Peyer's patch (tissue), 4 donors: ENCODE measurements at regions not wholly inside any gene's neighbourhood (a gene's known extent, or its start where the extent isn't known, plus 50 kb on each side); places are given as distances from the start of the nearest gene placed in this dataset.

ENCODE experiments used
- DNase-seq, 3 donors: peaks; one replicate each; pipeline ENCODE4 v3.0.0-alpha.2; 2017 to 2019
- H3K27ac ChIP-seq, 4 donors: fragments of 200-600 bp; sonication (generic); one replicate each; pipeline ENCODE4 v1.5.1; 2016 to 2019
- H3K27me3 ChIP-seq, 2 donors: fragments of 200-600 bp; sonication (generic); one replicate each; pipeline ENCODE4 v1.5.1; 2019
- H3K36me3 ChIP-seq, 3 donors: fragments of 200-600 bp; sonication (generic); one replicate each; pipeline ENCODE4 v1.5.1; 2016 to 2019
- H3K4me1 ChIP-seq, 4 donors: fragments of 200-600 bp; sonication (generic); one replicate each; pipeline ENCODE4 v1.5.1; 2016 to 2019
- H3K4me3 ChIP-seq, 4 donors: fragments of 200-600 bp; sonication (generic); 1 replicate in 3 of 4; 2 replicates in 1 of 4; pipeline ENCODE4 v1.5.1; 2016 to 2019; ENCODE audit warnings: mild to moderate bottlenecking in 1 of 4
- H3K9me3 ChIP-seq, 4 donors: fragments of 200-600 bp; sonication (generic); one replicate each; pipeline ENCODE4 v1.5.1; 2016 to 2019; ENCODE audit warnings: mild to moderate bottlenecking in 1 of 4
- POLR2A ChIP-seq, 2 donors: fragments of 450-650 bp; IDR thresholded peaks; one replicate each; pipeline ENCODE4 v1.5.1; 2017; ENCODE audit warnings: antibody characterized with exemption in 2 of 2, mild to moderate bottlenecking in 2 of 2, moderate library complexity in 2 of 2
- TF ChIP-seq, protein P1 (sequence below), 6 experiments: fragments of 450-650 bp in 4 of 6; fragments of 200-600 bp in 2 of 6; sonication (generic) in 1 of 6; IDR thresholded peaks; one replicate each; pipeline ENCODE4 v1.5.1; 2017 to 2019; ENCODE audit warnings: antibody characterized with exemption in 6 of 6, mild to moderate bottlenecking in 3 of 6, moderate library complexity in 1 of 6

DNA sequence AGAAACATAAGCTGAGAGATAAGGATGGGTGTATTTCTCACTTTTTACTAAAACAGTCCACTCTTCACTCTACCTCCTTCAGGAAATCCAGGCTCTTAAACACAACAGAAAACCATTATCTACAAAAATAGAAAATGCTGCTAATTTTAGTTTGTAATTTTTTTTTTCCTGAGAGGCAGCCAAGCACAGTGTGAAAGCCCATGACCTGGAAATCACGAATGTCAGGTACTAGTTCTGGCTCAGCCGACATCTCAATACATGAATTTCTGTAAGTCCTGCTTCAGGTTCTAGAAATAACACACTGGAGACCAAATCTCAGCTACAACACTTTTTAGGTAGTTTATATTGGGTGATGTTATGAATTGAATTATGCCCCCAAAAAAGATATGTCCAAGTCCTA is 308.9 kb downstream of the KCNA4 start:
- no peak overlapping the region for H3K27ac ChIP-seq

DNA sequence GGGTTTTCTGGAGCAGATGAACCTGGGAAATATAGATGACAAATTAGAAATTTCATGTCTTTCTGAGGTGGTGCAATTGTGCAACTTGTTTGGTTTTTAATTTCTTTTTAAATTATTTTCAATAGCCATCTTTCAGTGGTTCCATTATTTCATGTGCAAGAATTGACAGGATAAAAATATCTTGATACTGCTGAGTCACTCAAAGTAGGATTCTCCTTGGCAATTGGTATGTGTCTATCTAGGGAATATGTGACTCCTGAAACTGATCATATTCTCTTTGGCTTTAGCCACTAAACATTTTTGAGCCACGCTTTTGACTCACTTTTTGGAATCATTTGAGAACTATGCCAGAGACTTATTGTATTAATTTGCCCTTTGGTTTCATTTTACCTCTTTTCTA is 331.5 kb downstream of the KCNA4 start:
- Histone ChIP-seq H3K27ac (no peak overlapping the region), H3K9me3 (no peaks in the 10 kb centered on the region), H3K36me3 (no peaks in the 10 kb centered on the region), H3K4me1 (no peaks in the 10 kb centered on the region), H3K4me3 (no peak overlapping the region), H3K27me3 (no peaks in the 10 kb centered on the region)
- TF ChIP-seq, protein P1, sequence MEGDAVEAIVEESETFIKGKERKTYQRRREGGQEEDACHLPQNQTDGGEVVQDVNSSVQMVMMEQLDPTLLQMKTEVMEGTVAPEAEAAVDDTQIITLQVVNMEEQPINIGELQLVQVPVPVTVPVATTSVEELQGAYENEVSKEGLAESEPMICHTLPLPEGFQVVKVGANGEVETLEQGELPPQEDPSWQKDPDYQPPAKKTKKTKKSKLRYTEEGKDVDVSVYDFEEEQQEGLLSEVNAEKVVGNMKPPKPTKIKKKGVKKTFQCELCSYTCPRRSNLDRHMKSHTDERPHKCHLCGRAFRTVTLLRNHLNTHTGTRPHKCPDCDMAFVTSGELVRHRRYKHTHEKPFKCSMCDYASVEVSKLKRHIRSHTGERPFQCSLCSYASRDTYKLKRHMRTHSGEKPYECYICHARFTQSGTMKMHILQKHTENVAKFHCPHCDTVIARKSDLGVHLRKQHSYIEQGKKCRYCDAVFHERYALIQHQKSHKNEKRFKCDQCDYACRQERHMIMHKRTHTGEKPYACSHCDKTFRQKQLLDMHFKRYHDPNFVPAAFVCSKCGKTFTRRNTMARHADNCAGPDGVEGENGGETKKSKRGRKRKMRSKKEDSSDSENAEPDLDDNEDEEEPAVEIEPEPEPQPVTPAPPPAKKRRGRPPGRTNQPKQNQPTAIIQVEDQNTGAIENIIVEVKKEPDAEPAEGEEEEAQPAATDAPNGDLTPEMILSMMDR (IDR thresholded peaks at IDR 0.05): no peak
- TF ChIP-seq POLR2A (IDR thresholded peaks at IDR 0.05): no peak
- no peak for DNase-seq

More for the DNA sequence above, 308.9 kb downstream of the KCNA4 start:
- H3K9me3 ChIP-seq: no peaks in the 10 kb centered on the region
- no peaks in the 10 kb centered on the region for H3K4me1 ChIP-seq
- H3K36me3 ChIP-seq: no peaks in the 10 kb centered on the region
- no peaks in the 10 kb centered on the region for H3K27me3 ChIP-seq
- no peak for DNase-seq
- TF ChIP-seq, protein P1 (IDR thresholded peaks at IDR 0.05): no peak
- no peak for TF ChIP-seq POLR2A (IDR thresholded peaks at IDR 0.05)
- no peak overlapping the region for H3K4me3 ChIP-seq

DNA sequence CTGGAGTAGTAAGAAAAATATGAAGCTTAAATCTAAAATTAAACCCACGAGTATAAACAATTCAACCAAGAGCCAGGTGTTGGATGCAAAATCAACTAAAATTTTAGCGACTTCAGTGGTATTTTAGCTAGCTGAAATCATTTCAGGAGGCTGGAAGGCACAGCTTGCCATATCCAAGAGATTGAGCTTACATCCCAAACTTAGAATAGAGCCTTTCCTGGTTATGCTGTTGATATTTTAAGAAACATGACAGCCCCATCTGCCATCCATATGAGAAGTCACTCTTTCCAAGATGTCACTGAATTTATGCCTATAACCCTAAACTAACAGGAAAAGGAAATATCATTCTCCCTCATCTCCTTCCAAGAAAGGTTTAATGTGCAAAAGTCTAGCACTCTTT is 334.0 kb downstream of the KCNA4 start:
- Histone ChIP-seq H3K9me3 (no peaks in the 10 kb centered on the region), H3K27me3 (no peaks in the 10 kb centered on the region), H3K4me1 (no peaks in the 10 kb centered on the region), H3K27ac (no peak overlapping the region), H3K4me3 (no peak overlapping the region), H3K36me3 (no peaks in the 10 kb centered on the region)
- no peak for TF ChIP-seq POLR2A (IDR thresholded peaks at IDR 0.05)
- TF ChIP-seq, protein P1 (IDR thresholded peaks at IDR 0.05): no peak
- no peak for DNase-seq

DNA sequence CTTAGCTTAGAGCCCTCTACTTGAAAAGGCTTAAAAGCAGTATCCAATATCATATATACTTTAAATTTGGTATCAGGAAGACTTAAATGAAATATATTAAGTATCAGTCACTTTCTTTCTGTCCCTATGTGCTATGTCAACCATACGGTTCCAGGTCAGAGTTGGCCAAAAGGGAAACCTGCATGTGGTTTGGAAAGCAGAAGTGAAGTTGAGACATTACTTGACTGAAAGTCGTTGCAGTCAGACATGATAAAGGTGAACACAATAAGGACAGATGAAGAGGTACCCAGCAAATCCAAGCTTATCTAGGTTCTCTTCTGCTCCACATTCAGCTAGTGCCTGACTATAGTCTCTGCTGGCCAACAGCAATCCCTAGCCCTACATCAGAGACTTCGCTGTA is 336.8 kb downstream of the KCNA4 start:
- Histone ChIP-seq H3K9me3 (no peaks in the 10 kb centered on the region), H3K4me1 (no peaks in the 10 kb centered on the region), H3K36me3 (no peaks in the 10 kb centered on the region), H3K4me3 (no peak overlapping the region), H3K27ac (no peak overlapping the region), H3K27me3 (no peaks in the 10 kb centered on the region)
- no peak for DNase-seq
- TF ChIP-seq, protein P1 (IDR thresholded peaks at IDR 0.05): no peak
- TF ChIP-seq POLR2A (IDR thresholded peaks at IDR 0.05): no peak

DNA sequence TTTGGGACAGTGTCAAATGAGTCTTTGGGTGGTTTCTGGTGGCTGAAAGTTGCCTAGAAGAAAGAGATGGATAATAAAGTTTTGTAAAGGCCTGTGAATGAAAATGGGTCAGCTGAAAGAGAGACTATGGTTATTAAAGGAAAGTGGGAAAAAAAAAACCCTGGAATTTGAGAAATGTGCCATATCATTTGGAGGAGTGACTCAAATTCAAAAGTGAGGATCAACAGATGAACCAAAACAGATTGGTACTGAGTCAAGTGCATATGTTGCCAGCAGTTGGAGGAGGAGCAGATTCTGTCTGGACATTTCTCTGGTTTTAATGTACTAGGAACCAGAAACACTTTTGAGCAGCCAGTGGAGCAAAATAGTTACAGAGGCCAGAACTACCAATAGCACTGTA is 339.8 kb downstream of the KCNA4 start:
- no peaks in the 10 kb centered on the region for H3K27me3 ChIP-seq
- no peak overlapping the region for H3K27ac ChIP-seq
- no peak overlapping the region for H3K4me3 ChIP-seq
- H3K4me1 ChIP-seq: no peaks in the 10 kb centered on the region
- H3K36me3 ChIP-seq: no peaks in the 10 kb centered on the region
- TF ChIP-seq POLR2A (IDR thresholded peaks at IDR 0.05): no peak
- TF ChIP-seq, protein P1 (IDR thresholded peaks at IDR 0.05): no peak
- H3K9me3 ChIP-seq: no peaks in the 10 kb centered on the region
- no peak for DNase-seq

DNA sequence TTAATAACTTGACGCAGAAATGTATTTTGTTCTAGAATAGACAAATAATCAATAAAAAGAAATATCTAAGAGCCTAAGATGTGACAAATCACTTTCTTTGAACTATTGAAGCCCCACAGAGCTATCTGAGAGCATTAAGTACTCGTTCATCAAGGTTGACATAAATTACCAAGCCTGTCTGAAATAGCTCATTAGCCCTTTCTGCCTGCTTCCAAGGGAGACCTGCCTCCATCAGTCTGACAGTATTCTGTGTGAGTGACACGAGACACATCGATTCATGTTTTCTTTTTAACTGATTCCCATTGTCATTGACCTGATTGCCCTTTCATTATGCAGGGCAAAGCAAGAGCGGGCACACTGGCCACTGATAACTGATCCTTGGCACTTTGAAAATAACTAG is 347.5 kb downstream of the KCNA4 start:
- no peak for DNase-seq
- Histone ChIP-seq H3K9me3 (no peaks in the 10 kb centered on the region), H3K36me3 (no peaks in the 10 kb centered on the region), H3K4me3 (no peak overlapping the region), H3K4me1 (no peaks in the 10 kb centered on the region), H3K27me3 (no peaks in the 10 kb centered on the region), H3K27ac (no peak overlapping the region)
- no peak for TF ChIP-seq POLR2A (IDR thresholded peaks at IDR 0.05)
- TF ChIP-seq, protein P1 (IDR thresholded peaks at IDR 0.05): no peak
